NB4 (cell line): ENCODE measurements at regions not wholly inside any gene's neighbourhood (a gene's known extent, or its start where the extent isn't known, plus 50 kb on each side); places are given as distances from the start of the nearest gene placed in this dataset.

Source experiments
- DNase-seq: peaks from one replicate; pipeline ENCODE4 v3.0.0; 2010; ENCODE audit warnings: low read depth
- H3K4me3 ChIP-seq: one replicate; pipeline ENCODE4 v1.5.1; 2011; ENCODE audit warnings: mild to moderate bottlenecking, low read depth, low read length, moderate library complexity
- CTCF ChIP-seq: IDR thresholded peaks from one replicate; pipeline ENCODE4 v1.5.1; 2012; ENCODE audit warnings: low read depth, low read length
- MYC ChIP-seq: IDR thresholded peaks from 2 replicates; pipeline ENCODE4 v1.6.1; 2011; ENCODE audit warnings: low read depth, low read length
- POLR2A ChIP-seq: IDR thresholded peaks from 2 replicates; pipeline ENCODE4 v1.6.1; 2011; ENCODE audit warnings: mild to moderate bottlenecking; ENCODE audit not compliant: insufficient read length; ENCODE audit errors: extremely low read depth
- TF ChIP-seq, protein P1 (sequence below): IDR thresholded peaks from 2 replicates; pipeline ENCODE4 v1.6.1; 2011; ENCODE audit warnings: low read depth, low read length

DNA sequence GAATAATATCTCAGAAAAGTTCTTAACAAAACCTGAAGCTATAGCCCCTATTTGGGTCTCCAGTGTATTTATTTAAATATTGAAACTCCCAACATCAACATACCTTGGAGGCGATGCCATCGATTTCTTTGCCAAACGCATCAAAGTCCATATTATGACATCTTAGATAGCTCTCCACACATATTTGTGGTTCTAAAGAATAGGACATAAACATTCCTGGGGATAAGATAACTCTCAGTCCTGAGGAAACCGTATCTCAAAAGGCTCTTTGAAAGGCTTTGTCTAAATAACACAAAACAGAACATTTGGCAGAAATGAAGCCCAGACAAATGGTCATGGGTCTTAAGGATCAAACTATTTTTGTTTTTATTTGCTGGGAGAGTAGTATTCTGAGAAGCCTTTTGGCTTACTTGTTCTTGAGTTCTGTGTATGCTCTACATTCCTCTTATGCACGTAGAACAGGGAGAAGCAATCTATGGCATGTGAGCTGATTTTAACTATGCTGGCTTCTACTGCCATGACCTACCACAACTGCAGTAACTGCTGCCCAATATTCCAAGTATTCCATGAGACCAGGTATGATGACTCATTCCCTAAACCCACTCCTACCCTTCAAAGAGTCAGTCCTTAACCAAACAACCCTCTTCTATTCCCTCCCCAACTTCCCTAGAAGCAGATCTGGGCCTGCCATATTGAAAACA, 279.0 kb upstream of the ZFHX3 start:
- no peak overlapping the region for H3K4me3 ChIP-seq
- TF ChIP-seq MYC (no peak), CTCF (no peak), POLR2A (no peak)
- TF ChIP-seq, protein P1, sequence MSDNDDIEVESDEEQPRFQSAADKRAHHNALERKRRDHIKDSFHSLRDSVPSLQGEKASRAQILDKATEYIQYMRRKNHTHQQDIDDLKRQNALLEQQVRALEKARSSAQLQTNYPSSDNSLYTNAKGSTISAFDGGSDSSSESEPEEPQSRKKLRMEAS: no peak
- DNase-seq: no peak

- H3K4me3 ChIP-seq: no peak overlapping the region
- no peak for TF ChIP-seq CTCF
- TF ChIP-seq, protein P1: no peak
- no peak for TF ChIP-seq POLR2A
- TF ChIP-seq MYC: no peak
- DNase-seq: no peak
These were observed 278.3 kb upstream of the ZFHX3 start for GRCh38 chr16:73326221-73326620.

DNA sequence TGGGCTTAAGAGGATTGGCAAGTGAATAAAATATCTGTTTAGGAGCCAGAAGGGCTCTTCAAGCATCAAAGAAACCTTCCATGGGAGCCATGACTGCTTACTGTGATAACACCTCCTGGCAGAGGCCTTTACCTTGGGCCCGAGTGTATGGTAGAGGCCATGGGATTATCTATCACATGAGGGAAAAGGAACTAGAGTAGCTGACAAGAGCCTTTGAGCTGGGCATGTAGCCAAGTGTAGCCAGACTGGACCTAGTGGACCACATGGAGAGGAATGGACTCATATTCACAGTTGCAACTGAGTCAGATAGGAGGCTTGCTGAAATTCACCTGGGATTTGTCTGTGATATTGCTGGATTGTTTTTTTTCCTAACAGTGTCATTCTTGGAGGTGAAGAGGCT, 276.0 kb upstream of the ZFHX3 start:
- H3K4me3 ChIP-seq: no peak overlapping the region
- no peak for DNase-seq
- TF ChIP-seq, protein P1: no peak
- no peak for TF ChIP-seq POLR2A
- TF ChIP-seq CTCF: no peak

DNA sequence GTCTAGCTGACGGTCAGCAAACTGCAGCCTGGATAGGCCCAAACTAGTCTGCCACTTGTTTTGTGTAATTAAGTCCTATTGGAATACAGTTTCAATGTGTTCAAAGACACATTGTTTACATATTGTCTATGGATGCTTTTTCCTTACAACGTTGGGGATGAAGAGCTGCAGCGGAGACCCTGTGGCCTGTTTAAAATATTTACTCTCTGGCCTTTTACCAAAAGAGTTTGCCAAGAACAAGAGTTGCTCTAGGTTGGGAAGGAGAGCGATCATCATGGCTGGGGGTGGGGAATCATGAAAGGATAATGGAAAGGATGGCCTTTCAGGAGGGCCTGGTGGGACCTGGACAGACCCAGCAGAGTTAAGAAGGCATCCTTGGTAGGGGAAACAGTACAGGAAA, 274.9 kb upstream of the ZFHX3 start:
- TF ChIP-seq, protein P1: no peak
- TF ChIP-seq POLR2A (no peak), MYC (no peak), CTCF (no peak)
- DNase-seq: no peak
- no peak overlapping the region for H3K4me3 ChIP-seq

- no peak overlapping the region for H3K4me3 ChIP-seq
- TF ChIP-seq POLR2A (no peak), MYC (no peak), CTCF (no peak)
- TF ChIP-seq, protein P1: no peak
- DNase-seq: no peak
These were observed 273.9 kb upstream of the ZFHX3 start for GRCh38 chr16:73321853-73322252.

DNA sequence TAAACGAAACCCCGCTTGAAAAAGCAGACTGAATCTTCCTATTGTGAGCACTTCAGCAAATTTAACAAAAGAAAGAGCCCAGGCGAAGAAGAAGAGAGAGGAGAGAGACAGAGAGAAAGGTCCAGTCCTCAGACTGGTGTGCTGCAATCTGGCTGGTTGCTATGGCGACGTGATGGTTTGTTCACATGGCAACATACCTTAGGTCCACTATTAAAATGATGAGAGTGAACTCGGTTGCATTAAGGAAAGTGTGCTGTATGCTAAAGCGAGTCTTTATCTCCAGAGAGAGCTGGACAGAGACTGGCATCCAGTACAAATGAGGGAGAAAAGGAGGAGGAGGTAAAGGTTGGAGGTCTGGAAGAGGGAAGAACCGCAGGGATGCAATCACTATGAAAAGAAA, 271.8 kb upstream of the ZFHX3 start:
- DNase-seq: no peak
- TF ChIP-seq, protein P1: no peak
- no peak for TF ChIP-seq POLR2A
- TF ChIP-seq CTCF: no peak
- no peak for TF ChIP-seq MYC
- no peak overlapping the region for H3K4me3 ChIP-seq
